Endodermal cell (in vitro differentiated cells): ENCODE measurements at regions not wholly inside any gene's neighbourhood (a gene's known extent, or its start where the extent isn't known, plus 50 kb on each side); places are given as distances from the start of the nearest gene placed in this dataset.

ENCODE experiments used
- DNase-seq: peaks from one replicate; pipeline ENCODE4 v3.0.0-alpha.2; 2017
- H3K27ac ChIP-seq: 2 replicates; pipeline ENCODE4 v1.5.1; 2013; ENCODE audit warnings: mild to moderate bottlenecking, low read depth, low read length, moderate library complexity
- H3K27me3 ChIP-seq: 2 replicates; pipeline ENCODE4 v1.6.1; 2013; ENCODE audit warnings: mild to moderate bottlenecking, low read length, moderate library complexity; ENCODE audit not compliant: insufficient read depth, control insufficient read depth, poor library complexity, severe bottlenecking
- H3K36me3 ChIP-seq: 2 replicates; pipeline ENCODE4 v1.7.0; 2013; ENCODE audit warnings: mild to moderate bottlenecking, low read length, moderate library complexity; ENCODE audit not compliant: control insufficient read depth, insufficient read depth
- H3K4me1 ChIP-seq: one replicate; pipeline ENCODE4 v1.7.0; 2013; ENCODE audit warnings: low read length; ENCODE audit not compliant: control insufficient read depth, insufficient read depth
- H3K4me3 ChIP-seq: 2 replicates; pipeline ENCODE4 v1.5.1; 2013; ENCODE audit warnings: mild to moderate bottlenecking, low read length, moderate library complexity
- H3K9ac ChIP-seq: 2 replicates; pipeline ENCODE4 v1.6.1; 2013; ENCODE audit warnings: mild to moderate bottlenecking, low read length, moderate library complexity; ENCODE audit not compliant: poor library complexity, severe bottlenecking; ENCODE audit errors: extremely low read depth
- H3K9me3 ChIP-seq: 2 replicates; pipeline ENCODE4 v1.6.1; 2013; ENCODE audit warnings: mild to moderate bottlenecking, low read length, moderate library complexity; ENCODE audit not compliant: control insufficient read depth
- H3K27ac Mint-ChIP-seq: 2 replicates; pipeline ENCODE4 v1.8.0; 2020; ENCODE audit warnings: mixed read lengths
- H3K27me3 Mint-ChIP-seq: 2 replicates; pipeline ENCODE4 v1.8.0; 2021; ENCODE audit warnings: mild to moderate bottlenecking, mixed read lengths; ENCODE audit not compliant: insufficient read depth
- H3K36me3 Mint-ChIP-seq: 2 replicates; pipeline ENCODE4 v1.8.0; 2020; ENCODE audit warnings: low read depth, mixed read lengths
- H3K4me1 Mint-ChIP-seq: 2 replicates; pipeline ENCODE4 v1.8.0; 2020; ENCODE audit warnings: mixed read lengths
- H3K4me3 Mint-ChIP-seq: 2 replicates; pipeline ENCODE4 v1.8.0; 2020; ENCODE audit warnings: mild to moderate bottlenecking, moderate library complexity, mixed read lengths
- H3K9me3 Mint-ChIP-seq: 2 replicates; pipeline ENCODE4 v1.8.0; 2020; ENCODE audit warnings: mild to moderate bottlenecking, mixed read lengths
- WGBS, 2 experiments: methylation state at CpG; one replicate each; pipeline versions ENCODE4 v1.1.5 to v1.1.7; 2013; ENCODE audit warnings: missing lambda C conversion rate in 2 of 2, mixed read lengths in 1 of 2; ENCODE audit not compliant: insufficient coverage in 1 of 2, insufficient read length in 1 of 2; 5-methylcytosine and 5-hydroxymethylcytosine counted together
- TF ChIP-seq, protein P1 (sequence below): fragments of 200-600 bp; sonication (generic); conservative IDR thresholded peaks from 2 replicates; pipeline ENCODE4 v1.5.0; 2021; ENCODE audit warnings: antibody characterized with exemption, mild to moderate bottlenecking

DNA sequence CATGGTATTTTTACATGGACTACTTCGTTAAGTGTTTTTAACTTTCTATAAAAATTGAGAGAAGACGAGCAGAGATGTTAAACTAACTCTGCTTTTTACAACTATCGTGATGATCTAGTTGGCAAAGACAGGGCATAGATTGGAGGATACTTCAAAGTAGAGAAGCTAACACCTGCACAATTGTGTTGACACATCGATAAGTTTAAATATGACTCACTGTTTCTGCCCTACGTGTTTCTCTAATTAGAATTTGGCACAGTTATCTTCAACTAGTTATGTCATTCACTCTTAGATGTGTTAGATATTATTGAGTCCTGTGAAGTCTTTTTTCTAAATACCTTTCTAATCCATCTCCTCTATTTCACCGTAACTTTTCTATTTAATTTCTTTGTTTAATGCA, 68.5 kb upstream of the FERD3L start:
- 89 to 97% methylated on average over 5 to 6 of the region's 6 CpGs for WGBS, 2 experiments
- Histone ChIP-seq H3K27ac (no peak overlapping the region), H3K4me1 (no peaks in the 10 kb centered on the region), H3K4me3 (no peak overlapping the region), H3K27me3 (no peaks in the 10 kb centered on the region), H3K9ac (no peak overlapping the region), H3K36me3 (no peaks in the 10 kb centered on the region), H3K9me3 (no peaks in the 10 kb centered on the region)
- Mint-ChIP-seq H3K4me1 (peaks cover 4% of the 10 kb centered on the region), H3K27me3 (no peaks in the 10 kb centered on the region), H3K36me3 (no peaks in the 10 kb centered on the region), H3K27ac (no peak overlapping the region), H3K9me3 (peaks cover 3% of the 10 kb centered on the region), H3K4me3 (no peak overlapping the region)
- no peak for DNase-seq
- TF ChIP-seq, protein P1, sequence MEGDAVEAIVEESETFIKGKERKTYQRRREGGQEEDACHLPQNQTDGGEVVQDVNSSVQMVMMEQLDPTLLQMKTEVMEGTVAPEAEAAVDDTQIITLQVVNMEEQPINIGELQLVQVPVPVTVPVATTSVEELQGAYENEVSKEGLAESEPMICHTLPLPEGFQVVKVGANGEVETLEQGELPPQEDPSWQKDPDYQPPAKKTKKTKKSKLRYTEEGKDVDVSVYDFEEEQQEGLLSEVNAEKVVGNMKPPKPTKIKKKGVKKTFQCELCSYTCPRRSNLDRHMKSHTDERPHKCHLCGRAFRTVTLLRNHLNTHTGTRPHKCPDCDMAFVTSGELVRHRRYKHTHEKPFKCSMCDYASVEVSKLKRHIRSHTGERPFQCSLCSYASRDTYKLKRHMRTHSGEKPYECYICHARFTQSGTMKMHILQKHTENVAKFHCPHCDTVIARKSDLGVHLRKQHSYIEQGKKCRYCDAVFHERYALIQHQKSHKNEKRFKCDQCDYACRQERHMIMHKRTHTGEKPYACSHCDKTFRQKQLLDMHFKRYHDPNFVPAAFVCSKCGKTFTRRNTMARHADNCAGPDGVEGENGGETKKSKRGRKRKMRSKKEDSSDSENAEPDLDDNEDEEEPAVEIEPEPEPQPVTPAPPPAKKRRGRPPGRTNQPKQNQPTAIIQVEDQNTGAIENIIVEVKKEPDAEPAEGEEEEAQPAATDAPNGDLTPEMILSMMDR, result no peak

DNA sequence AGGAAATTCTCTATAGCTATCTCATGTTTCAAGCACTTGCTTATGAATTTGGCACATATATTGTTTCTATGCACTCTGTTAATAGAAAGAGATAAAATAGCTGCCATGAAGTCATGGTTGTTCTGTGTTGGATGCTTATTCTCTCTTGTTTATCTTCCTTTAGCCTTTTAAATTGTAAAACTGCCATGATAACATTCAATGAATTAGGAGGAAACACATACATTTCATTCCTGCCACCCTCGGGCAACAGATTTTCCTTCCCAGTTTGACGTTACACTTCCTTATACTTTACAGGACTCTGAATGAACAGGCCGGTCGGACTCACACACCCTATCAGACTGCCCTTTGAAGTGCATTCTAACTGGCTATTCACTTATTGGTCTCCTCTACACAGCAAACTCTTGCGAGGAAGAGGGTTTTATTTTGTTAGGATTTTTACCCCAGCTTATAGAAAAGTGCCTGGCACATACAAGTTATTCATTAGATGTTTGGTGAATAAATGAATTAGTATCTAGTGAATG, 65.7 kb upstream of the FERD3L start:
- H3K27ac ChIP-seq, result no peak overlapping the region
- Mint-ChIP-seq H3K4me3 (no peak overlapping the region), H3K27me3 (no peaks in the 10 kb centered on the region), H3K9me3 (no peaks in the 10 kb centered on the region), H3K27ac (no peak overlapping the region), H3K4me1 (peaks cover 4% of the 10 kb centered on the region), H3K36me3 (no peaks in the 10 kb centered on the region)
- TF ChIP-seq, protein P1, result no peak
- H3K4me1 ChIP-seq, result no peaks in the 10 kb centered on the region
- H3K36me3 ChIP-seq, result no peaks in the 10 kb centered on the region
- H3K9ac ChIP-seq, result no peak overlapping the region
- no peaks in the 10 kb centered on the region for H3K9me3 ChIP-seq
- DNase-seq, result no peak
- H3K27me3 ChIP-seq, result no peaks in the 10 kb centered on the region
- 91 to 93% methylated on average over 3 to 5 of the region's 5 CpGs for WGBS, 2 experiments
- no peak overlapping the region for H3K4me3 ChIP-seq

DNA sequence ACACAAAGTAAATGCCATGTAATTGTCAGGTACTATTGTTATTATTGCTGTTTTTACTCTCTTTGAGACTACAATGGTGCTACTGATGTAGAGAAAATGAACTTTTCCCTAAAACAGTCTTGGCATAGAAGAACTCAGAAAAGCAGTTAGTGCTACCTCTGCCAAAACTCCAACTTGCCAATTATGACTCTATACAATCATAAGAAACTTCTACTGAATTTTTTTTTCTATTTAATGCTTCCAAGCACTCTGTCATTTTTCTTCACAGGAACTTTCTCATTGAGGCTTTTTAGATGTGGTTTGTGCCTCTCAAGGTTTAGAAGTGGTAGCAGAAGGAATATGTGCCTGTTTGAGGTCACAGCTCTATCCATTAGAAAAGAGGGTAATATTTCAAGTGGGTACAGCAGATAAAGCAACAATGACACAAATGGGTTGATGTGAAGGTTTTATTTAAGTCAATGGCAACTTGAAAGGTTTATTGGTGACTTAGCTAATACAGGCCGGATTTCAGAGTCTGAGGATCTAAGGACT, 64.0 kb upstream of the FERD3L start:
- Mint-ChIP-seq H3K27ac (no peak overlapping the region), H3K36me3 (no peaks in the 10 kb centered on the region), H3K4me1 (peaks cover 4% of the 10 kb centered on the region), H3K27me3 (no peaks in the 10 kb centered on the region), H3K9me3 (no peaks in the 10 kb centered on the region), H3K4me3 (no peak overlapping the region)
- Histone ChIP-seq H3K9me3 (no peaks in the 10 kb centered on the region), H3K36me3 (no peaks in the 10 kb centered on the region), H3K27me3 (no peaks in the 10 kb centered on the region), H3K4me1 (no peaks in the 10 kb centered on the region), H3K4me3 (no peak overlapping the region), H3K9ac (no peak overlapping the region), H3K27ac (no peak overlapping the region)
- TF ChIP-seq, protein P1, result no peak
- 94% methylated on average over 1 of the region's 1 CpG; no CpG with 5 or more reads in 1 of the 2 experiments for WGBS, 2 experiments
- DNase-seq, result no peak
